ENCODE measurements at regions not wholly inside any gene's neighbourhood (a gene's known extent, or its start where the extent isn't known, plus 50 kb on each side); places are given as distances from the start of the nearest gene placed in this dataset.

GRCh38 chr1:5763696-5764370 is 228.4 kb downstream of the NPHP4 start:
- H3K4me3 ChIP-seq (ENCODE audit: low read depth, low read length) = no peak overlapping the region
- no peak for TF ChIP-seq CTCF (conservative IDR thresholded peaks at IDR 0.05; ENCODE audit: low read depth, low read length)

GRCh38 chr1:5758859-5759578 is 233.2 kb downstream of the NPHP4 start:
- H3K4me3 ChIP-seq (ENCODE audit: low read depth, low read length) = no peak overlapping the region
- TF ChIP-seq CTCF (conservative IDR thresholded peaks at IDR 0.05; ENCODE audit: low read depth, low read length) = no peak
- DNase-seq (ENCODE audit: low read depth) = no peak

More at GRCh38 chr1:5763696-5764370, 228.4 kb downstream of the NPHP4 start:
- no peak for DNase-seq (ENCODE audit: low read depth)

- TF ChIP-seq CTCF (conservative IDR thresholded peaks at IDR 0.05; ENCODE audit: low read depth, low read length) = no peak
- DNase-seq (ENCODE audit: low read depth) = no peak
Measured at GRCh38 chr1:5758000-5758858, 234.0 kb downstream of the NPHP4 start.

GRCh38 chr1:5757187-5757805 is 234.9 kb downstream of the NPHP4 start:
- no peak overlapping the region for H3K4me3 ChIP-seq (ENCODE audit: low read depth, low read length)
- no peak for TF ChIP-seq CTCF (conservative IDR thresholded peaks at IDR 0.05; ENCODE audit: low read depth, low read length)
- no peak for DNase-seq (ENCODE audit: low read depth)

More at GRCh38 chr1:5758000-5758858, 234.0 kb downstream of the NPHP4 start:
- no peak overlapping the region for H3K4me3 ChIP-seq (ENCODE audit: low read depth, low read length)

- DNase-seq (ENCODE audit: low read depth) = no peak
- TF ChIP-seq CTCF (conservative IDR thresholded peaks at IDR 0.05; ENCODE audit: low read depth, low read length) = no peak
Measured at GRCh38 chr1:5756434-5757186, 235.6 kb downstream of the NPHP4 start.

GRCh38 chr1:5755552-5756125 is 236.6 kb downstream of the NPHP4 start:
- TF ChIP-seq CTCF (conservative IDR thresholded peaks at IDR 0.05; ENCODE audit: low read depth, low read length) = no peak
- no peak for DNase-seq (ENCODE audit: low read depth)
- H3K4me3 ChIP-seq (ENCODE audit: low read depth, low read length) = no peak overlapping the region

More at GRCh38 chr1:5756434-5757186, 235.6 kb downstream of the NPHP4 start:
- no peak overlapping the region for H3K4me3 ChIP-seq (ENCODE audit: low read depth, low read length)

Measured in epithelial cell of proximal tubule (primary cell).